ENCODE measurements at regions not wholly inside any gene's neighbourhood (a gene's known extent, or its start where the extent isn't known, plus 50 kb on each side); places are given as distances from the start of the nearest gene placed in this dataset.
A peak's percentile ranks its signal among the peaks of the same experiment; 100 is the strongest.

DNA sequence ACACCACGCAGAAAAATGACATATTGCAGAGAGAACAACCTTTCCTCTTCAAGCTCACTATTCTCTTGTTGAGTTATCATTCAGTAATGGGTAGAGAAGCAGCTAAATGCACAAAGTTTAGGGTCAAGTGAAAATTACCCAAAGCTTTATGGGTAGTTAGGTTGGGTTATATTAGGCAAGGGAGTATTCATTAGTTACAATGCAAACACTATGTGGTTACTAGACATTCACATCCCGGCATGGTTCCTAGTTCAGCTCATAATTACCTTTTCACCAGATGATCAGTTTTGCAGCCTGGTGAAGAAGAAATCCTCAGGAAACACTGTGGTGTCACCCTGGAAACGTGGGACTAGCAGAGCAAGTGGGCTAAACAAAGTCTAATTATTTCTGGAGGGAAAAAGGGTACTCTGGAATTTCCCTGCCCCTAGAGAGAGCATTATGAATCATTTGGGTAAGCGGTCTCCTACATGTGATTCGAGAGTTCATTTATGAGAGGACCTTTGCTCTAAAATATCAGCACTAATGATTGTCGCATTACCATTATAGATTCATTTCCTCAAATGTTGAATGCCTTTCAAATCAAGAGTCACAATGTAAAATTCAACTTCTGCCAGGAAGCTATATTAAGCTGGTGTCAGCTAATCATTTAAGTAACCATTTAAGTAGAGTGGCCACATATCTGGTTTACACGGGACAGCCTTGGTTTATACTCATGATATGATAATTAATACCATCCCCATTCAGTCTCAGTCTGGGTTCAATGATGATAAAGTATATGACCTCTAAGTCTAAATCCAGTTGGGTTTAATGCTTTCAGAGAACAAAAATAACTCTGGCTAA, 1208.0 kb downstream of the DIAPH3 start (continued):
- TF ChIP-seq ZNF274 (IDR thresholded peaks at IDR 0.05; ENCODE audit: insufficient read depth, insufficient read length) (no peak), KAT2A (conservative IDR thresholded peaks at IDR 0.05; ENCODE audit: control insufficient read depth, low read depth, low read length) (no peak), SUPT20H (IDR thresholded peaks at IDR 0.05; ENCODE audit: borderline replicate concordance, control insufficient read depth, low read depth, low read length) (no peak), YY1 (IDR thresholded peaks at IDR 0.05; ENCODE audit: low read depth, low read length) (no peak), ZNF207 (IDR thresholded peaks at IDR 0.05; ENCODE audit: borderline replicate concordance) (no peak; the same call in 1 of the 2 replicates), NFYB (IDR thresholded peaks at IDR 0.05; ENCODE audit: insufficient read depth, low read depth, low read length) (no peak), E2F4 (IDR thresholded peaks at IDR 0.05; ENCODE audit: low read depth, low read length) (no peak), LARP7 (IDR thresholded peaks at IDR 0.05) (no peak), GATAD2B (conservative IDR thresholded peaks at IDR 0.05; ENCODE audit: low read depth) (0 out of 2 replicates have a peak, but pooled peaks have one; percentile 21), PKNOX1 (IDR thresholded peaks at IDR 0.05) (peak; percentile 32; the same call in 1 of the 2 replicates), SRF (IDR thresholded peaks at IDR 0.05; ENCODE audit: low read depth in 2 of 2, low read length in 2 of 2) (no peak), HDAC2 (IDR thresholded peaks at IDR 0.05) (no peak), PBX3 (IDR thresholded peaks at IDR 0.05; ENCODE audit: insufficient replicate concordance, low read depth, low read length) (no peak), HCFC1 (IDR thresholded peaks at IDR 0.05; ENCODE audit: low read length) (no peak), IKZF2 (IDR thresholded peaks at IDR 0.05) (peak; percentile 99), RCOR1 (conservative IDR thresholded peaks at IDR 0.05; ENCODE audit: low read depth, low read length) (0 out of 2 replicates have a peak, but pooled peaks have one; percentile 13)
- TF ChIP-seq, protein P1, sequence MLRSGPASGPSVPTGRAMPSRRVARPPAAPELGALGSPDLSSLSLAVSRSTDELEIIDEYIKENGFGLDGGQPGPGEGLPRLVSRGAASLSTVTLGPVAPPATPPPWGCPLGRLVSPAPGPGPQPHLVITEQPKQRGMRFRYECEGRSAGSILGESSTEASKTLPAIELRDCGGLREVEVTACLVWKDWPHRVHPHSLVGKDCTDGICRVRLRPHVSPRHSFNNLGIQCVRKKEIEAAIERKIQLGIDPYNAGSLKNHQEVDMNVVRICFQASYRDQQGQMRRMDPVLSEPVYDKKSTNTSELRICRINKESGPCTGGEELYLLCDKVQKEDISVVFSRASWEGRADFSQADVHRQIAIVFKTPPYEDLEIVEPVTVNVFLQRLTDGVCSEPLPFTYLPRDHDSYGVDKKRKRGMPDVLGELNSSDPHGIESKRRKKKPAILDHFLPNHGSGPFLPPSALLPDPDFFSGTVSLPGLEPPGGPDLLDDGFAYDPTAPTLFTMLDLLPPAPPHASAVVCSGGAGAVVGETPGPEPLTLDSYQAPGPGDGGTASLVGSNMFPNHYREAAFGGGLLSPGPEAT (IDR thresholded peaks at IDR 0.05; ENCODE audit: low read depth) = peak; percentile 100
- TF ChIP-seq, protein P2, sequence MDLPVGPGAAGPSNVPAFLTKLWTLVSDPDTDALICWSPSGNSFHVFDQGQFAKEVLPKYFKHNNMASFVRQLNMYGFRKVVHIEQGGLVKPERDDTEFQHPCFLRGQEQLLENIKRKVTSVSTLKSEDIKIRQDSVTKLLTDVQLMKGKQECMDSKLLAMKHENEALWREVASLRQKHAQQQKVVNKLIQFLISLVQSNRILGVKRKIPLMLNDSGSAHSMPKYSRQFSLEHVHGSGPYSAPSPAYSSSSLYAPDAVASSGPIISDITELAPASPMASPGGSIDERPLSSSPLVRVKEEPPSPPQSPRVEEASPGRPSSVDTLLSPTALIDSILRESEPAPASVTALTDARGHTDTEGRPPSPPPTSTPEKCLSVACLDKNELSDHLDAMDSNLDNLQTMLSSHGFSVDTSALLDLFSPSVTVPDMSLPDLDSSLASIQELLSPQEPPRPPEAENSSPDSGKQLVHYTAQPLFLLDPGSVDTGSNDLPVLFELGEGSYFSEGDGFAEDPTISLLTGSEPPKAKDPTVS (IDR thresholded peaks at IDR 0.05; ENCODE audit: low read depth, low read length) = no peak
- TF ChIP-seq, protein P3, sequence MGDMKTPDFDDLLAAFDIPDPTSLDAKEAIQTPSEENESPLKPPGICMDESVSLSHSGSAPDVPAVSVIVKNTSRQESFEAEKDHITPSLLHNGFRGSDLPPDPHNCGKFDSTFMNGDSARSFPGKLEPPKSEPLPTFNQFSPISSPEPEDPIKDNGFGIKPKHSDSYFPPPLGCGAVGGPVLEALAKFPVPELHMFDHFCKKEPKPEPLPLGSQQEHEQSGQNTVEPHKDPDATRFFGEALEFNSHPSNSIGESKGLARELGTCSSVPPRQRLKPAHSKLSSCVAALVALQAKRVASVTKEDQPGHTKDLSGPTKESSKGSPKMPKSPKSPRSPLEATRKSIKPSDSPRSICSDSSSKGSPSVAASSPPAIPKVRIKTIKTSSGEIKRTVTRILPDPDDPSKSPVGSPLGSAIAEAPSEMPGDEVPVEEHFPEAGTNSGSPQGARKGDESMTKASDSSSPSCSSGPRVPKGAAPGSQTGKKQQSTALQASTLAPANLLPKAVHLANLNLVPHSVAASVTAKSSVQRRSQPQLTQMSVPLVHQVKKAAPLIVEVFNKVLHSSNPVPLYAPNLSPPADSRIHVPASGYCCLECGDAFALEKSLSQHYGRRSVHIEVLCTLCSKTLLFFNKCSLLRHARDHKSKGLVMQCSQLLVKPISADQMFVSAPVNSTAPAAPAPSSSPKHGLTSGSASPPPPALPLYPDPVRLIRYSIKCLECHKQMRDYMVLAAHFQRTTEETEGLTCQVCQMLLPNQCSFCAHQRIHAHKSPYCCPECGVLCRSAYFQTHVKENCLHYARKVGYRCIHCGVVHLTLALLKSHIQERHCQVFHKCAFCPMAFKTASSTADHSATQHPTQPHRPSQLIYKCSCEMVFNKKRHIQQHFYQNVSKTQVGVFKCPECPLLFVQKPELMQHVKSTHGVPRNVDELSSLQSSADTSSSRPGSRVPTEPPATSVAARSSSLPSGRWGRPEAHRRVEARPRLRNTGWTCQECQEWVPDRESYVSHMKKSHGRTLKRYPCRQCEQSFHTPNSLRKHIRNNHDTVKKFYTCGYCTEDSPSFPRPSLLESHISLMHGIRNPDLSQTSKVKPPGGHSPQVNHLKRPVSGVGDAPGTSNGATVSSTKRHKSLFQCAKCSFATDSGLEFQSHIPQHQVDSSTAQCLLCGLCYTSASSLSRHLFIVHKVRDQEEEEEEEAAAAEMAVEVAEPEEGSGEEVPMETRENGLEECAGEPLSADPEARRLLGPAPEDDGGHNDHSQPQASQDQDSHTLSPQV (IDR thresholded peaks at IDR 0.05) = no peak
